Heart left ventricle (tissue), 16 donors: ENCODE measurements at regions not wholly inside any gene's neighbourhood (a gene's known extent, or its start where the extent isn't known, plus 50 kb on each side); places are given as distances from the start of the nearest gene placed in this dataset.

Experiments
- ATAC-seq, 4 donors: fragments of 200-7000 bp; cut with Tn5 transposase; one replicate each; pipeline ENCODE4 v1.9.1; 2020 to 2022; ENCODE audit warnings: moderate library complexity in 4 of 4, mild to moderate bottlenecking in 3 of 4, moderate number of reproducible peaks in 1 of 4
- DNase-seq, 5 donors: peaks; one replicate each; pipeline ENCODE4 v3.0.0-alpha.2; 2020
- H3K27ac ChIP-seq, 12 donors: fragments of 200-600 bp; sonication (generic) in 4 of 12; one replicate each; pipeline versions ENCODE4 v1.5.0 to v1.8.0; 2016 to 2022; ENCODE audit warnings: mild to moderate bottlenecking in 2 of 12
- H3K27me3 ChIP-seq, 9 donors: fragments of 200-600 bp; sonication (generic) in 2 of 9; one replicate each; pipeline versions ENCODE4 v1.5.1 to v1.8.0; 2016 to 2022; ENCODE audit warnings: mild to moderate bottlenecking in 3 of 9
- H3K36me3 ChIP-seq, 9 donors: fragments of 200-600 bp; sonication (generic) in 2 of 9; one replicate each; pipeline versions ENCODE4 v1.5.0 to v1.8.0; 2018 to 2022; ENCODE audit warnings: mild to moderate bottlenecking in 2 of 9
- H3K4me1 ChIP-seq, 12 donors: fragments of 200-600 bp; sonication (generic) in 4 of 12; one replicate each; pipeline versions ENCODE4 v1.5.0 to v1.8.0; 2016 to 2022; ENCODE audit warnings: mild to moderate bottlenecking in 3 of 12
- H3K4me3 ChIP-seq, 12 donors: fragments of 200-600 bp; sonication (generic) in 4 of 12; one replicate each; pipeline versions ENCODE4 v1.5.0 to v1.8.0; 2017 to 2022; ENCODE audit warnings: mild to moderate bottlenecking in 9 of 12, moderate library complexity in 4 of 12
- H3K9me3 ChIP-seq, 12 donors: fragments of 200-600 bp; sonication (generic) in 4 of 12; one replicate each; pipeline versions ENCODE4 v1.5.0 to v1.8.0; 2016 to 2022; ENCODE audit warnings: mild to moderate bottlenecking in 1 of 12
- CTCF ChIP-seq, 12 donors: fragments of 200-600 bp; sonication (generic) in 4 of 12; IDR thresholded peaks; one replicate each; pipeline versions ENCODE4 v1.5.0 to v1.8.0; 2018 to 2022; ENCODE audit warnings: antibody characterized with exemption in 12 of 12, mild to moderate bottlenecking in 5 of 12
- POLR2A ChIP-seq, 2 donors: fragments of 450-650 bp; IDR thresholded peaks; one replicate each; pipeline ENCODE4 v1.6.1; 2017; ENCODE audit warnings: antibody characterized with exemption in 2 of 2, mild to moderate bottlenecking in 2 of 2, moderate library complexity in 2 of 2
- WGBS, 4 donors: extraction: QIAGEN DNeasy Blood & Tissue Kit in 2 of 4; methylation state at CpG; one replicate each; pipeline versions ENCODE4 v1.1.5 to v1.1.7; 2013 to 2018; 5-methylcytosine and 5-hydroxymethylcytosine counted together
- intact Hi-C, 10 donors: fragments of 100-400 bp; cut with DNase I; formaldehyde crosslinking; loops; one replicate each; pipeline versions ENCODE4 v1.11.1 to v1.14.2; 2022
- donor health status: ischemic (EF 13 %, LVEDD 7.1; RV severe dilation, severe dysfunction).
- donor health status: healthy with polysubstance abuse.
- donor health status: DM: no; HTN: yes; CAD: no.
- donor health status: DM: no; HTN: no; CAD: no.
- donor health status: ischemic (EF 25% LVEDD 6.9; RV normal size, moderate dysfunction).
- donor health status: ischemic (EF 25% LVEDD 5.7; RV mildly dilated, moderate dysfunction).
- donor health status: healthy.
- donor health status: DM: yes; HTN: yes; CAD: no.
- donor health status: ischemic (EF 35%, LVEDD 5.7; RV mildly dilated, moderate dysfunction).
- donor health status: nonischemic (EF 11% LVEDD 7.7; RV severe dilation, severe dysfunction).
- donor health status: DM: yes; HTN: yes; CAD: no.
- donor health status: PGD.
- donor health status: ischemic (EF 29% LVEDD 5.4; RV normal size, mild dysfunction).
- donor health status: nonischemic (EF 23%, LVEDD 6.1; RV moderate dilation, normal function).

- no peak for TF ChIP-seq POLR2A (IDR thresholded peaks at IDR 0.05)
- TF ChIP-seq CTCF (IDR thresholded peaks at IDR 0.05): no peak
- H3K4me1 ChIP-seq: no peaks in the 10 kb centered on the region
- no peaks in the 10 kb centered on the region for H3K36me3 ChIP-seq
- 90 to 92% (median 91%) methylated on average over 2 of the region's 2 CpGs for WGBS, 4 donors
- intact Hi-C loops: no loop called here
- no peak overlapping the region for H3K4me3 ChIP-seq
- no peaks in the 10 kb centered on the region for H3K27me3 ChIP-seq
- DNase-seq: no peak
- H3K27ac ChIP-seq: no peak overlapping the region
- ATAC-seq: no peak
- peaks cover 0 to 7% (median 0%) of the 10 kb centered on the region in 12 donors for H3K9me3 ChIP-seq
Observed at GRCh38 chr9:78919701-78920100, 622.8 kb downstream of the PSAT1 start.

GRCh38 chr9:78921341-78921740 lies 624.4 kb downstream of the PSAT1 start:
- H3K4me3 ChIP-seq: no peak overlapping the region
- H3K27me3 ChIP-seq: no peaks in the 10 kb centered on the region
- intact Hi-C loops: no loop called here
- no peaks in the 10 kb centered on the region for H3K36me3 ChIP-seq
- DNase-seq (no peak), ATAC-seq (no peak)
- TF ChIP-seq POLR2A (IDR thresholded peaks at IDR 0.05) (no peak), CTCF (IDR thresholded peaks at IDR 0.05) (no peak)
- H3K4me1 ChIP-seq: no peaks in the 10 kb centered on the region
- WGBS, 4 donors: 39 to 54% (median 45%) methylated on average over 2 of the region's 2 CpGs
- peaks cover 0 to 7% (median 0%) of the 10 kb centered on the region in 12 donors for H3K9me3 ChIP-seq
- H3K27ac ChIP-seq: no peak overlapping the region

- no peak for DNase-seq
- 40 to 51% (median 50%) methylated on average over 1 of the region's 1 CpG for WGBS, 4 donors
- no peak for ATAC-seq
- H3K4me3 ChIP-seq: no peak overlapping the region
- H3K9me3 ChIP-seq: no peaks in the 10 kb centered on the region
- no peaks in the 10 kb centered on the region for H3K36me3 ChIP-seq
- H3K27ac ChIP-seq: no peak overlapping the region
- TF ChIP-seq CTCF (IDR thresholded peaks at IDR 0.05): no peak
- no peak for TF ChIP-seq POLR2A (IDR thresholded peaks at IDR 0.05)
- no peaks in the 10 kb centered on the region for H3K4me1 ChIP-seq
- H3K27me3 ChIP-seq: no peaks in the 10 kb centered on the region
- intact Hi-C loops: no loop called here
Observed at GRCh38 chr9:78923966-78924659, 627.2 kb downstream of the PSAT1 start.

GRCh38 chr9:78927099-78927940 lies 630.4 kb downstream of the PSAT1 start:
- intact Hi-C loops: no loop called here
- Histone ChIP-seq H3K4me1 (no peaks in the 10 kb centered on the region), H3K9me3 (peaks cover 0 to 4% (median 0%) of the 10 kb centered on the region in 12 donors), H3K27ac (no peak overlapping the region), H3K36me3 (no peaks in the 10 kb centered on the region), H3K4me3 (no peak overlapping the region), H3K27me3 (no peaks in the 10 kb centered on the region)
- DNase-seq (no peak), ATAC-seq (no peak)
- TF ChIP-seq CTCF (IDR thresholded peaks at IDR 0.05) (no peak), POLR2A (IDR thresholded peaks at IDR 0.05) (no peak)
- 70 to 100% (median 80%) methylated on average over 1 of the region's 1 CpG for WGBS, 4 donors
